ENCODE measurements at regions not wholly inside any gene's neighbourhood (a gene's known extent, or its start where the extent isn't known, plus 50 kb on each side); places are given as distances from the start of the nearest gene placed in this dataset.

GRCh38 chr4:120329386-120329785 is 262.7 kb upstream of the MAD2L1 start:
- no peak for DNase-seq
- intact Hi-C loops (cut with DNase I) = no loop called here
- no peaks in the 10 kb centered on the region for H3K9me3 ChIP-seq (ENCODE audit: control insufficient read depth, low read length)
- no peak overlapping the region for H3K27ac ChIP-seq (ENCODE audit: low read depth in 1 of 2, low read length in 2 of 2)
- 97 to 98% methylated on average over 1 of the region's 1 CpG for WGBS, 2 donors
- no peak overlapping the region for H3K4me3 ChIP-seq (ENCODE audit: low read length in 2 of 2)
- no peaks in the 10 kb centered on the region for H3K27me3 ChIP-seq (ENCODE audit: control insufficient read depth in 1 of 2, insufficient read depth in 2 of 2, low read length in 1 of 2)
- H3K4me1 ChIP-seq (ENCODE audit: control insufficient read depth in 1 of 2, insufficient read depth in 2 of 2, low read length in 2 of 2) = no peaks in the 10 kb centered on the region
- ATAC-seq (ENCODE audit: low FRiP score) = no peak
- H3K36me3 ChIP-seq (ENCODE audit: control insufficient read depth in 1 of 2, insufficient read depth in 2 of 2, low read length in 1 of 2) = no peaks in the 10 kb centered on the region

- no peaks in the 10 kb centered on the region for H3K36me3 ChIP-seq (ENCODE audit: control insufficient read depth in 1 of 2, insufficient read depth in 2 of 2, low read length in 1 of 2)
- DNase-seq (no peak), ATAC-seq (ENCODE audit: low FRiP score) (no peak)
- intact Hi-C loops (cut with DNase I) = no loop called here
- H3K9me3 ChIP-seq (ENCODE audit: control insufficient read depth, low read length) = no peaks in the 10 kb centered on the region
- H3K27me3 ChIP-seq (ENCODE audit: control insufficient read depth in 1 of 2, insufficient read depth in 2 of 2, low read length in 1 of 2) = no peaks in the 10 kb centered on the region
- H3K4me3 ChIP-seq (ENCODE audit: low read length in 2 of 2) = no peak overlapping the region
- H3K4me1 ChIP-seq (ENCODE audit: control insufficient read depth in 1 of 2, insufficient read depth in 2 of 2, low read length in 2 of 2) = no peaks in the 10 kb centered on the region
- no peak overlapping the region for H3K27ac ChIP-seq (ENCODE audit: low read depth in 1 of 2, low read length in 2 of 2)
Measured at GRCh38 chr4:120327276-120327675, 260.6 kb upstream of the MAD2L1 start.

- intact Hi-C loops (cut with DNase I) = no loop called here
- WGBS, 2 donors = 4 to 8% methylated on average over 1 of the region's 1 CpG
- H3K27ac ChIP-seq (ENCODE audit: low read depth in 1 of 2, low read length in 2 of 2) = no peak overlapping the region
- no peaks in the 10 kb centered on the region for H3K9me3 ChIP-seq (ENCODE audit: control insufficient read depth, low read length)
- no peaks in the 10 kb centered on the region for H3K27me3 ChIP-seq (ENCODE audit: control insufficient read depth in 1 of 2, insufficient read depth in 2 of 2, low read length in 1 of 2)
- ATAC-seq (ENCODE audit: low FRiP score) (no peak), DNase-seq (no peak)
- H3K36me3 ChIP-seq (ENCODE audit: control insufficient read depth in 1 of 2, insufficient read depth in 2 of 2, low read length in 1 of 2) = no peaks in the 10 kb centered on the region
- H3K4me1 ChIP-seq (ENCODE audit: control insufficient read depth in 1 of 2, insufficient read depth in 2 of 2, low read length in 2 of 2) = no peaks in the 10 kb centered on the region
- H3K4me3 ChIP-seq (ENCODE audit: low read length in 2 of 2) = no peak overlapping the region
Measured at GRCh38 chr4:120319046-120319767, 252.6 kb upstream of the MAD2L1 start.

GRCh38 chr4:120318196-120318846 is 251.7 kb upstream of the MAD2L1 start:
- no peak overlapping the region for H3K27ac ChIP-seq (ENCODE audit: low read depth in 1 of 2, low read length in 2 of 2)
- no peaks in the 10 kb centered on the region for H3K9me3 ChIP-seq (ENCODE audit: control insufficient read depth, low read length)
- ATAC-seq (ENCODE audit: low FRiP score) (no peak), DNase-seq (no peak)
- H3K27me3 ChIP-seq (ENCODE audit: control insufficient read depth in 1 of 2, insufficient read depth in 2 of 2, low read length in 1 of 2) = no peaks in the 10 kb centered on the region
- intact Hi-C loops (cut with DNase I) = no loop called here
- no peaks in the 10 kb centered on the region for H3K4me1 ChIP-seq (ENCODE audit: control insufficient read depth in 1 of 2, insufficient read depth in 2 of 2, low read length in 2 of 2)
- no peaks in the 10 kb centered on the region for H3K36me3 ChIP-seq (ENCODE audit: control insufficient read depth in 1 of 2, insufficient read depth in 2 of 2, low read length in 1 of 2)
- H3K4me3 ChIP-seq (ENCODE audit: low read length in 2 of 2) = no peak overlapping the region
- 73 to 79% methylated on average over 5 of the region's 5 CpGs for WGBS, 2 donors

- Histone ChIP-seq H3K36me3 (ENCODE audit: control insufficient read depth in 1 of 2, insufficient read depth in 2 of 2, low read length in 1 of 2) (no peaks in the 10 kb centered on the region), H3K9me3 (ENCODE audit: control insufficient read depth, low read length) (no peaks in the 10 kb centered on the region), H3K4me1 (ENCODE audit: control insufficient read depth in 1 of 2, insufficient read depth in 2 of 2, low read length in 2 of 2) (no peaks in the 10 kb centered on the region), H3K4me3 (ENCODE audit: low read length in 2 of 2) (no peak overlapping the region), H3K27me3 (ENCODE audit: control insufficient read depth in 1 of 2, insufficient read depth in 2 of 2, low read length in 1 of 2) (no peaks in the 10 kb centered on the region), H3K27ac (ENCODE audit: low read depth in 1 of 2, low read length in 2 of 2) (no peak overlapping the region)
- 95% methylated on average over 2 of the region's 2 CpGs for WGBS, 2 donors
- ATAC-seq (ENCODE audit: low FRiP score) (no peak), DNase-seq (no peak)
- intact Hi-C loops (cut with DNase I) = no loop called here
Measured at GRCh38 chr4:120317713-120318112, 251.1 kb upstream of the MAD2L1 start.

- intact Hi-C loops (cut with DNase I) = no loop called here
- Histone ChIP-seq H3K4me3 (ENCODE audit: low read length in 2 of 2) (no peak overlapping the region), H3K4me1 (ENCODE audit: control insufficient read depth in 1 of 2, insufficient read depth in 2 of 2, low read length in 2 of 2) (no peaks in the 10 kb centered on the region), H3K27ac (ENCODE audit: low read depth in 1 of 2, low read length in 2 of 2) (no peak overlapping the region), H3K36me3 (ENCODE audit: control insufficient read depth in 1 of 2, insufficient read depth in 2 of 2, low read length in 1 of 2) (no peaks in the 10 kb centered on the region), H3K9me3 (ENCODE audit: control insufficient read depth, low read length) (no peaks in the 10 kb centered on the region), H3K27me3 (ENCODE audit: control insufficient read depth in 1 of 2, insufficient read depth in 2 of 2, low read length in 1 of 2) (no peaks in the 10 kb centered on the region)
- no peak for DNase-seq
- ATAC-seq (ENCODE audit: low FRiP score) = no peak
- WGBS, 2 donors = 14 to 20% methylated on average over 1 of the region's 1 CpG
Measured at GRCh38 chr4:120316416-120316815, 249.8 kb upstream of the MAD2L1 start.

GRCh38 chr4:120314969-120315368 is 248.3 kb upstream of the MAD2L1 start:
- no peaks in the 10 kb centered on the region for H3K4me1 ChIP-seq (ENCODE audit: control insufficient read depth in 1 of 2, insufficient read depth in 2 of 2, low read length in 2 of 2)
- 84 to 86% methylated on average over 2 of the region's 2 CpGs for WGBS, 2 donors
- no peak overlapping the region for H3K4me3 ChIP-seq (ENCODE audit: low read length in 2 of 2)
- intact Hi-C loops (cut with DNase I) = no loop called here
- DNase-seq = no peak
- no peaks in the 10 kb centered on the region for H3K27me3 ChIP-seq (ENCODE audit: control insufficient read depth in 1 of 2, insufficient read depth in 2 of 2, low read length in 1 of 2)
- H3K36me3 ChIP-seq (ENCODE audit: control insufficient read depth in 1 of 2, insufficient read depth in 2 of 2, low read length in 1 of 2) = no peaks in the 10 kb centered on the region
- H3K27ac ChIP-seq (ENCODE audit: low read depth in 1 of 2, low read length in 2 of 2) = no peak overlapping the region
- ATAC-seq (ENCODE audit: low FRiP score) = no peak
- H3K9me3 ChIP-seq (ENCODE audit: control insufficient read depth, low read length) = peaks cover 2% of the 10 kb centered on the region

GRCh38 chr4:120304801-120305200 is 238.2 kb upstream of the MAD2L1 start:
- H3K4me1 ChIP-seq (ENCODE audit: control insufficient read depth in 1 of 2, insufficient read depth in 2 of 2, low read length in 2 of 2) = no peaks in the 10 kb centered on the region
- no peaks in the 10 kb centered on the region for H3K27me3 ChIP-seq (ENCODE audit: control insufficient read depth in 1 of 2, insufficient read depth in 2 of 2, low read length in 1 of 2)
- 24% methylated on average over 2 of the region's 2 CpGs for WGBS, 2 donors
- no peak overlapping the region for H3K4me3 ChIP-seq (ENCODE audit: low read length in 2 of 2)
- DNase-seq (no peak), ATAC-seq (ENCODE audit: low FRiP score) (no peak)
- no peak overlapping the region for H3K27ac ChIP-seq (ENCODE audit: low read depth in 1 of 2, low read length in 2 of 2)
- intact Hi-C loops (cut with DNase I) = no loop called here
- no peaks in the 10 kb centered on the region for H3K36me3 ChIP-seq (ENCODE audit: control insufficient read depth in 1 of 2, insufficient read depth in 2 of 2, low read length in 1 of 2)
- no peaks in the 10 kb centered on the region for H3K9me3 ChIP-seq (ENCODE audit: control insufficient read depth, low read length)

- ATAC-seq (ENCODE audit: low FRiP score) (no peak), DNase-seq (no peak)
- Histone ChIP-seq H3K36me3 (ENCODE audit: control insufficient read depth in 1 of 2, insufficient read depth in 2 of 2, low read length in 1 of 2) (no peaks in the 10 kb centered on the region), H3K4me1 (ENCODE audit: control insufficient read depth in 1 of 2, insufficient read depth in 2 of 2, low read length in 2 of 2) (no peaks in the 10 kb centered on the region), H3K4me3 (ENCODE audit: low read length in 2 of 2) (no peak overlapping the region), H3K27ac (ENCODE audit: low read depth in 1 of 2, low read length in 2 of 2) (no peak overlapping the region), H3K9me3 (ENCODE audit: control insufficient read depth, low read length) (no peaks in the 10 kb centered on the region), H3K27me3 (ENCODE audit: control insufficient read depth in 1 of 2, insufficient read depth in 2 of 2, low read length in 1 of 2) (no peaks in the 10 kb centered on the region)
- WGBS, 2 donors = 73 to 81% methylated on average over 2 of the region's 2 CpGs
- intact Hi-C loops (cut with DNase I) = no loop called here
Measured at GRCh38 chr4:120299631-120300030, 233.0 kb upstream of the MAD2L1 start.
